Mucosa of stomach (tissue), 1 donor: ENCODE measurements at regions not wholly inside any gene's neighbourhood (a gene's known extent, or its start where the extent isn't known, plus 50 kb on each side); places are given as distances from the start of the nearest gene placed in this dataset.

ENCODE experiments used
- H3K27me3 ChIP-seq: one replicate; pipeline ENCODE4 v1.7.0; 2013; ENCODE audit warnings: mild to moderate bottlenecking, low read length; ENCODE audit not compliant: control insufficient read depth, insufficient read depth
- H3K36me3 ChIP-seq: one replicate; pipeline ENCODE4 v1.7.0; 2013; ENCODE audit warnings: low read length; ENCODE audit not compliant: control insufficient read depth, insufficient read depth
- H3K4me1 ChIP-seq: one replicate; pipeline ENCODE4 v1.7.0; 2013; ENCODE audit warnings: mild to moderate bottlenecking, low read length; ENCODE audit not compliant: control insufficient read depth, insufficient read depth
- H3K4me3 ChIP-seq: one replicate; pipeline ENCODE4 v1.7.0; 2013; ENCODE audit warnings: low read length
- H3K9ac ChIP-seq: one replicate; pipeline ENCODE4 v1.7.0; 2013; ENCODE audit warnings: mild to moderate bottlenecking, low read length, moderate library complexity
- H3K9me3 ChIP-seq: one replicate; pipeline ENCODE4 v1.7.0; 2013; ENCODE audit warnings: mild to moderate bottlenecking, low read length, moderate library complexity; ENCODE audit not compliant: control insufficient read depth
- donor health status: Pancreatic carcinoma.

DNA sequence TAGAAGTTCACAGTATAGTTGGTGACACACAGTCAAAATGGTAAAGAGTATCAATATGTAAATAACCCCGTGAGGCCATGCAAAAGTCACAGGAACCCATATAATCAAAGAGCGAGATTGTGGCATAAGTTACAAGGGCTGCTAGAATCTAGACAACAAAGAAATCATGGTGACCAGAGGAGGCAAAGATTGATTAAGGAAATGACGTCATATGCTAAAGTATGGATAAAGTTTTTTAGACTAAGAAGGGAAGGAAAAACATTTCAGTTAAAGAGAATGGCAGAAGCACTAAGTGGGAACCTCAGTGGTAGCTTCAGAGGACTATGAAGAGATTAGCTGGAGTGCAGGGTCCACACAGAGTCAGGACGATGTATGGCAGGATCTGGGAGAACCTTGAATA lies 330.3 kb downstream of the NFIB start:
- H3K27me3 ChIP-seq: no peaks in the 10 kb centered on the region
- H3K4me3 ChIP-seq: no peak overlapping the region
- H3K36me3 ChIP-seq: no peaks in the 10 kb centered on the region
- no peaks in the 10 kb centered on the region for H3K4me1 ChIP-seq
- H3K9ac ChIP-seq: no peak overlapping the region
- no peaks in the 10 kb centered on the region for H3K9me3 ChIP-seq

DNA sequence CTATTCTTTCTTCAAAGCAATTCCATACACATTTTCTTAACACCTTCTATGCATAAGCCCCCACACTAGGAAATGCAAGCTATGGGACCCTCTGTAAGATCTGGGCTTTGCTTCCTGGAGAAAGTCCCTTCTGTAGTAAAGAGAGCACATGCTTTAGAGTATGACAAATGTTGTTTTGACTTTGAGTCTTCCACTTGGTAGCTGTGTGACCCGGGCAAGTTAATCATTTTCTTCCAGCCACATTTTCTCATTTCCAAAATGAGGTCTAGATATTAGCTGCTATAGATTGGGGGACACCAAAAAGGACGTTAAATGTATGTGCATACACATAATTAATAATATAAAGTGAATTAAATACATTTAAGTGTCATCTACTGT lies 334.0 kb downstream of the NFIB start:
- no peak overlapping the region for H3K9ac ChIP-seq
- no peaks in the 10 kb centered on the region for H3K9me3 ChIP-seq
- H3K27me3 ChIP-seq: no peaks in the 10 kb centered on the region
- H3K36me3 ChIP-seq: no peaks in the 10 kb centered on the region
- no peak overlapping the region for H3K4me3 ChIP-seq
- H3K4me1 ChIP-seq: no peaks in the 10 kb centered on the region

GRCh38 chr9:13975611-13976290 lies 338.2 kb downstream of the NFIB start:
- Histone ChIP-seq H3K9ac (no peak overlapping the region), H3K36me3 (no peaks in the 10 kb centered on the region), H3K27me3 (no peaks in the 10 kb centered on the region), H3K4me1 (no peaks in the 10 kb centered on the region), H3K9me3 (no peaks in the 10 kb centered on the region), H3K4me3 (no peak overlapping the region)

DNA sequence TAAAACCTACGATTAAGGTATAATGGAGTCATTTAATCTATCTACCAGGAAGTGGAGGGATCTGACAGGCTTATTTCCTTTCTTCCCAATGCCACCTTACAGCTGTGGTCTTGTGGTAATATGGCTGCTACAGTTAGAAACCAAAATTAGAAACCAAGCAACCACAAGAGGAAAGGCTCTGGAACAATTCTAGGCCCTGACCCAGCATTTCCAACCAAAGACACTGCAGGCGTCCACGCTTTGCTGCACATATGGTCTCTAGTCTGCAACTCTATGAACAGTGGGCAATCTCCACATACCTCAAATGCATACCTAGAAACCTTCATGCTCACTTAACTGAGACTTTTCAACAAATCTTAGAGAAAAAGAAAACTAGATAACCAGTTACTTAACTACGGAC lies 339.1 kb downstream of the NFIB start:
- H3K4me1 ChIP-seq: no peaks in the 10 kb centered on the region
- H3K9ac ChIP-seq: no peak overlapping the region
- H3K36me3 ChIP-seq: no peaks in the 10 kb centered on the region
- H3K4me3 ChIP-seq: no peak overlapping the region
- no peaks in the 10 kb centered on the region for H3K27me3 ChIP-seq
- no peaks in the 10 kb centered on the region for H3K9me3 ChIP-seq

- Histone ChIP-seq H3K4me3 (no peak overlapping the region), H3K9me3 (no peaks in the 10 kb centered on the region), H3K36me3 (no peaks in the 10 kb centered on the region), H3K9ac (no peak overlapping the region), H3K27me3 (no peaks in the 10 kb centered on the region), H3K4me1 (no peaks in the 10 kb centered on the region)
These were observed 341.8 kb downstream of the NFIB start for GRCh38 chr9:13971966-13972655.

- Histone ChIP-seq H3K9me3 (no peaks in the 10 kb centered on the region), H3K4me1 (no peaks in the 10 kb centered on the region), H3K4me3 (no peak overlapping the region), H3K9ac (no peak overlapping the region), H3K27me3 (no peaks in the 10 kb centered on the region), H3K36me3 (no peaks in the 10 kb centered on the region)
These were observed 342.5 kb downstream of the NFIB start for GRCh38 chr9:13971415-13971814.

DNA sequence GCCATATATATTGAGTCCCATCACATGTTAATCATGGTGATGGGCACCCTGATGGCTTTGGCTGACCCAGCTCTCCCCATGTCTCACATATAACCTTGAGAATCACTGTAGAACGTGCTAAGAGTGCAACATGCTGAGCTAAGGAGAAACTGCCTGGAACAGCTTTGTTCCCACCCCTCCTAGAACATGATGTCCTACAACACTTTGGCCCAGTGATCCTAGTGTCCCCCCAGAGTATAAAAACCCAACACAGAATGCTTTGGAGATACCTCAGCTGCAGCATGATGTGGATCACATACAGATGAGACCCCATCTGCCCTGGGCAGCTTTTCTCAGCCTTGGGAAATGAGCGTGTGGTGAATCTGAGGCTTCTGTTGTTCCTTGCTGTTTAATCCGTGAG lies 343.5 kb downstream of the NFIB start:
- no peaks in the 10 kb centered on the region for H3K36me3 ChIP-seq
- H3K27me3 ChIP-seq: no peaks in the 10 kb centered on the region
- H3K4me1 ChIP-seq: no peaks in the 10 kb centered on the region
- H3K9me3 ChIP-seq: no peaks in the 10 kb centered on the region
- no peak overlapping the region for H3K9ac ChIP-seq
- H3K4me3 ChIP-seq: no peak overlapping the region

DNA sequence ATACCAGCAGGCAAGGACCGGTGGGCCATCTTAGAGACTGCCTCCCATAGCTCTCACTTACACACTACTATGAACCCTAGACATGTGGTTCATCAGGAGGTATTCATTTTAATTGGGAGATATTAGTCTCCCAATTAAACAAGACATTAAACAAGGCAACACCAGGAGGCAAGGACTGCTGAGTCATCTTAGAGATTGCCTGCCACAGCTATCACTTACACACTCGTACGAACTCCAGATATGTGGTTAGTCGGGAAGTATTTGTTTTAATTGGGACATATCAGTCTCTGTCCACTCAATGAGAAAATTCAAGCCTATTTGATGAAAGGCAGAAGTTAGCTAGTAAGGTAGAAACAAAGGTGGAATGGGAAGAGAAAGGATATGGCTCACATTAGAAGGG lies 343.9 kb downstream of the NFIB start:
- Histone ChIP-seq H3K4me1 (no peaks in the 10 kb centered on the region), H3K27me3 (no peaks in the 10 kb centered on the region), H3K9me3 (no peaks in the 10 kb centered on the region), H3K4me3 (no peak overlapping the region), H3K9ac (no peak overlapping the region), H3K36me3 (no peaks in the 10 kb centered on the region)

- H3K9me3 ChIP-seq: no peaks in the 10 kb centered on the region
- no peak overlapping the region for H3K4me3 ChIP-seq
- H3K27me3 ChIP-seq: no peaks in the 10 kb centered on the region
- H3K36me3 ChIP-seq: no peaks in the 10 kb centered on the region
- no peak overlapping the region for H3K9ac ChIP-seq
- H3K4me1 ChIP-seq: no peaks in the 10 kb centered on the region
These were observed 346.5 kb downstream of the NFIB start for GRCh38 chr9:13967438-13967837.

DNA sequence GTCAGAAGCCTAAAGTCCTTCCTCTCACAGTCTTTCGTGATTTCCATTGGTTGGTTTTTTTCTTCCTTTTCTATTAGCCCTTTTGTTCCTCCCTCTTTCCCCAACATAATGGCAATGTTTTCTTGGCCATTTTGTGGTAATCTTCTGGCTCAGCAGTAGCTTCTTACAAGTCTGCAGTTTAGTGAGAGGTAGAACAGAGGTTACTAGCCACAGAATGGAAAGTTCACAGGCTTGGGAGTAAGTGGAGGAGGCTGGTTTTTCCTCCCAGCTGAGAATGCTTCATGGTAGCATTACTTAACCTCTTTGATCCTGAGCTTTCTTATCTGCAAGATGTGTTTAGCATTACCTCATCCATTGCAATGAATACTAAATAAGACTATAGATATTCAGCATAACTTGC lies 346.9 kb downstream of the NFIB start:
- Histone ChIP-seq H3K4me3 (no peak overlapping the region), H3K9ac (no peak overlapping the region), H3K4me1 (no peaks in the 10 kb centered on the region), H3K9me3 (no peaks in the 10 kb centered on the region), H3K36me3 (no peaks in the 10 kb centered on the region), H3K27me3 (no peaks in the 10 kb centered on the region)

DNA sequence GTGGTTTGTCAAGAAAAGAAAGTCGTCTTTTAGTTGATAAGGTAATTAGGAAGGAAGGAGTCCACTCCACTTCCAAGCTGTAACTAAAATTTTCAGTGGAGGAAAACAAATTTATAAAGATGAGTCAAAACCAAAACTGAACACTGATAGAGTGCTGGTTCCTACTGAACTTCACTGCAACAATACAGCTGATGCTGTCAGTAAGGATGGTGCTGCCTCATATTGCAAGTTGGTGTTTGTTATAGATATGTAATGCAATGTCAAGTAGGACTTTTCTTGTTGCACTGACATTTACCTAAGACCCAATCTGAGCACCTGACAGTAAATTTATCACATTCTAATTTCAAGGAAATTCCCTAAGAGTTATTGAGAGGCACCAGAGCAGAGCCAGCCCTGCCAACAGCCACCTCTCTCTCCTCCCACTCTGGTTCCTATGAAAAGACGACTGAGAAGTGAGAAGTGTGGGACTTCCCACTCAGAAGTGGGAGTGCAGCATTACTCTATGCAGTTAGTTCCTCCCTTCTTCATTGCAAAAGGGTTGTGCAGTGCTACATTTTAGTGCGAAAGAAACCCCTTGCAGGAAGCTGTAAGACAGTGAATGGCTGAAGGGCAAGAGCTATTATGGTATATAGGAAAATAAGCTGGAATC lies 350.8 kb downstream of the NFIB start:
- H3K4me3 ChIP-seq: no peak overlapping the region
- no peaks in the 10 kb centered on the region for H3K27me3 ChIP-seq
- H3K9me3 ChIP-seq: no peaks in the 10 kb centered on the region
- H3K36me3 ChIP-seq: no peaks in the 10 kb centered on the region
- no peak overlapping the region for H3K9ac ChIP-seq
- no peaks in the 10 kb centered on the region for H3K4me1 ChIP-seq

DNA sequence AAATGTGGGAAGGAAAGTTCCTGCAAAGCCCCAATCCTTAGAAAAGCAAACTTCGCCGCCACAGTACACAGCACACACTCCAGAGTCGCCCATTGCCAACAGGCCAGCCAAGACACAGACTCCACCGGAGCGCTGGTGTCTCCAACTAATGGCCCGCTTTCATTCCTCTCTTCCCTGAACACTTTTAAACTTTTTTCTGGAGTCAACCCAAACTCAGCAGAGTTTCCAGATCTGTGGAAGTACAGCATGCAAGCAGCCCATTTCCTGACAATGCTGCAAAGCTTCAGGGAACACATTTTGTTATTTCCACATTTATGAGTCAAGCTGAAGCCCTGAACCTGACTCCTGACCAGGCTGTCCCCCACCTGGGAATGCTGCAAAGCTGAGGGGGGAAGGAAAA lies 351.9 kb downstream of the NFIB start:
- no peak overlapping the region for H3K9ac ChIP-seq
- H3K36me3 ChIP-seq: no peaks in the 10 kb centered on the region
- no peaks in the 10 kb centered on the region for H3K9me3 ChIP-seq
- H3K4me1 ChIP-seq: no peaks in the 10 kb centered on the region
- no peaks in the 10 kb centered on the region for H3K27me3 ChIP-seq
- no peak overlapping the region for H3K4me3 ChIP-seq
